Dedifferentiated amniotic fluid mesenchymal stem cell (primary cell): ENCODE measurements at regions not wholly inside any gene's neighbourhood (a gene's known extent, or its start where the extent isn't known, plus 50 kb on each side); places are given as distances from the start of the nearest gene placed in this dataset.

Experiments
- DNase-seq: peaks from one replicate; pipeline ENCODE4 v3.0.0-alpha.2; 2016; ENCODE audit errors: extremely low spot score

DNA sequence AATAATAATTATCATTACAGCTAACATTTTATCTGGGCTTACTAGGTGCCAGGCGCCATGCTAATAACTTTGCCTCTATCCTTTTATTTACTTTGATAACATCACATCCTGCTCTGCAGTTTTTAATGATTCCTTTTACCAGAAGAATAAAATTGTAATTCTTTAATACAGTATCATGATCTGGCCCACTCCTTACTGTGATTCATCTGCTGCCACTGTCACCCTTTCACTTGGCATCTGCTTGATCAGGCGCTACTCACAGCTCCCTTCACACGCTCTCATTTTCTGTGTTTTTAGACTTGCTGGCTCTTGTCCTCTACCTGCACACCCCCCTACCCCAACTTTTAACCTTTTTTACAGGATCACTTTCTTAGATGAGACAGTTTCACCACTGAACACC lies 167.5 kb downstream of the NTMT2 start:
- no peak for DNase-seq

DNA sequence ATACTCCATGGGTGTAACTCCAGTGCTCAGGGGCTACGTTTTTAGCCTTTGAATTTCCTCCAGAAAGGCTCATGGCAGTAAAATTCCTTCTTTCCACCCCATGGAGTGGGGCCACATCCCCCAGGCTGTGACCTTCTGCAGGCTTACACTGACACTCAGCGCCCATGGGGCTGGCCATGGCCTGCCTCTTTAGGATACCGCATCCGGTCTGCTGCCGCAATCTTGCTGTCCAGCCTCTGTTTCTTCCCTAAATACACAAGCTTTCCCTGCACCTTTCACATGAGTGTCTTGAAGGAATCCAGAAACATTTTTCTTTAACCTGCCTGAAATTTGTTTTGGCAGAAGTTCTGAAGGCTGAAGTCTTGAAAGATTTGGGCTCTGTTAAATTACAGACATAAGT lies 170.5 kb downstream of the NTMT2 start:
- no peak for DNase-seq

DNA sequence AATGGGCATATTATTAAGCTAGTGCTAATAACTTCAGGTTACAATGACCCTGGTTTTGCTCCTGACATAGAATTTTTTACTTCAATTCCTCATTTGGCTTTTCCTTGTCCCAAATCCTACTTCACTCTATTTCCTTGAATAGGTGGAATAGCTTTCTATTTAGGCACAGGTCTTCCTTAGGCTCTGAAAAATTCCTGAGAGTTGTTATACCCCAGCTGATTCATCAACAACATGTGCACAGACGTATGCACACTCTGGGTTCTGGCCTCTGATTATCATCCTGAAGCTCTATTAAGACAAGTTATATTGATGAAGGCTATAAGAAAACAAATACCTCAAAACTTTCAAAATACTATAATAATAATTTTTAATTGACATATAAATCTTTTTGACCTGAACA lies 172.4 kb downstream of the NTMT2 start:
- DNase-seq: no peak

GRCh38 chr1:170318736-170319135 lies 173.0 kb downstream of the NTMT2 start:
- DNase-seq: no peak

DNA sequence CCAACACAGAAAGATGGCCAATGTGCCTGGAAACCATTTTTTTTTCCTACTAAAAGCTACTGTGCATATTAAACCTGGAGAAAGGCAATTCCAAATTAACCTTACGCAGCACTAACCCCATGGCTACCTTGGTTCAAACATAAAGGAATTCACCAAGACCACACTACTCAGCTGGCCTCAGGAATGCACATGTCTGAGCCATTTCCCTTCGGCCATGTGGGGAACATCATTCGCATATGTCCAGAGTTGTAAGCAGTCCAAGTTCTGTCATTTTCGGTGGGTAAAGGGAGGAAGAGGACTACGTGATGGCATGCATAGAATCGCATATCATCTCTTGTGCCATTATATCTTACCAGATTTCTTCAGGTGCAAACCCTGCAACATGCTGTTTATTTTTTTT lies 175.4 kb downstream of the NTMT2 start:
- DNase-seq: no peak

DNA sequence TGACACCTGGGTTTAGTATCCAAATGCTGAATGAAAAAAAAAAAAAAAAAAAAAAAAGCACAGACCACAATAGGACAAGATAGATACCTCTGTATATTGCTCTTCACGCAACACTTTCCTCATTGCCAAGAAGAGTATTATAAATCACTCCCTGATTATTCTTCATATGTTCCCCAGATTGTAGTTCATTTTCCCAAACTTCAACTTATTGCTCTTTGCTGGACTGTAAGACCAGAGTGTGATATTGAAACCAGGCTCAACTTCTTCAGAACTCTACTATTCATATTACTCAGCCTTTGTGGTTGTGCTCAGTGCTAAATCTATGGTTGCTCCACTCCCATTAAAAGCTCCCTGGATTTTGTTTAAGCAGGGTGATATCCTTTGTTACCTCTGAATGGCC lies 180.4 kb downstream of the NTMT2 start:
- no peak for DNase-seq

GRCh38 chr1:170332801-170333200 lies 187.0 kb downstream of the NTMT2 start:
- no peak for DNase-seq

DNA sequence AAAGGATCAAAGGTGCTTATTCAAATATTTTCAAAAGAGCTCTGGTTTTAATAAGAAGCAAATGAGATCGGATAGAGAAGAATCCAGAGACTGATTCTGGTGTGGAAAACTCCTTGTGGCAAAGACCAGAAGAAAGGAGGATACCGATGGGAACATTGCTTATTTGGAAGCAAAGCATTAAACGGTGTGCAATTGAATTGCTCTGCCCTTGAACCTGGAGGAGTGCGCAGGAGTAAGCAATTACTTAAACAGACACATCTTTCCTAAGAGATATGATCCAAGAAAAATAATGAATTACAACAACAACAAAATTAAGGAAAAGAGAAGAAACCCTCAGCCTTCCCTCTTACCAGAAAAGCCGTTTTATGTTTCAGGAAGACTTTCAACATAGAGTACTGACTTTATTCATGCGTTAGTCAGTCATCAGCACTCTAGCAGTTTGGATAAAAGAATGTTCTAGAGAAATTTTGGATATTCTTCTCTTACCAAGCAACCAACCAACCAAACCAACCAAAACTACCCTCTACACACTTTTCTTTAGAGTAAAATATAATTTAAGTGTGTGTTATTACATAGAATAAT lies 191.7 kb downstream of the NTMT2 start:
- DNase-seq: no peak

GRCh38 chr1:170339534-170339933 lies 192.4 kb upstream of the GORAB start:
- no peak for DNase-seq

- no peak for DNase-seq
Measured at GRCh38 chr1:170340308-170340707, 191.7 kb upstream of the GORAB start.

DNA sequence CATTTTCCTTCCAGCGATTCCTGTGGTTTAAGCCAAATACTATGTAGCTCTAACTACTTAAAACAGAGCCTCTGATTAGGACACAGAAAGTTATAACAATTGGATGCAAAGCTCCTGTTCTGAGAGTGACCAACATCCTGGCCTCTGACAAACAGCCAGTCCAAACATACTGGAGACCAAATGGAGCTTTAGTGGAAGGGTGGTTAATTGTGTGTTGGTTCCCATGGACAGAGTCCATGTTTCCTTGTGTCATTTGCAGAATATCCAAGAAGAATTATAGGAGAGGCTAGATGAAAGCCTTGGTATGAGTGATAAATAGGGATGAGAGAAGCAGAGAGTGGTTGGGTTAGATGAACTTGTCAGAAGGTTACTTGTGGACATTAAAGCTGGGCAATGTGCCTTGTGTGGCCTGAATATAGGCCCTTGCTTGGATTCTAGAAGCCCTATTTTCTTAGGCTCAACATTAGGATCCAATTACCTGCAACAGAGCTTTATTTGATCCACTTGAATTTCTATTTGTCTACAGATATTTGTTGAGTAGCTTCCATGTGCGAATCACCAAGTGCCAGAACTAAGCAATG lies 180.5 kb upstream of the GORAB start:
- DNase-seq: no peak

DNA sequence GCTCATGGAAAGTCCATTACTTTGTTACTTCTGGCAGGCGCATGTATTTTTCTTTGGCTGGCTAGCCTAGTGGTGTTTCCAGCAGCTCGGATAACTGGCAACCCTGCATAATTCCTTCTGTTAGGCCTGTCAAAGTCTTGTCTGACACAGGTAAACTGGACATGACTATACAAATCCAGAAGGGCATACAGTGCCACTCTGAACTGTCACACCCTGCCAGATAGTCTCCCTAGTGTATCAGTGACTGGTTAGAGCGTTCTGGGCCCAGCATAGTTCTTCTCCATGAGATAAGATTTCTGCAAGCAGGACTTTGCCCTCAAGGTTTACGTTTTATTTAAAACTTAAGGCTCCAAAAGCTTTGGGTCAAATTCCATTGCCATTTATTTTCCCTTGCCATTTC lies 177.7 kb upstream of the GORAB start:
- DNase-seq: no peak

DNA sequence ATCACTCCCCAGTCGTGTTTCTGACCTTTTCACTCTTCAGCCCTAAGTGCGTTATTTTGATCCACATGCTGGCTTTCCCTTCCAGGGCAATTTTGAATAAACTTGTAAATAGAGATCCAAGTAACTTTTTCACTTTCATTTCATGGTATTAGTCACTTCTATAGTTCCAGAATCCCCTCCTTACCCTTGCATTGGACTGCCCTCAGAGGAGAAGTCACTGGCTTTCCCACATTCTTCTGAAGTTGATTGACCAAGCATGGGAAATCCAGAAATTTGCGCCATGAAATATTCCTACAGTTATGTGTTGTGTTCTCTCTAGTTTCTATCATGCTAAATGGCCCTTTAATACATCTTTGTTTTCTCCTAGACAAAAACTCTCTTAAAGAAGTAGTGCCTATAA lies 177.3 kb upstream of the GORAB start:
- DNase-seq: no peak

DNA sequence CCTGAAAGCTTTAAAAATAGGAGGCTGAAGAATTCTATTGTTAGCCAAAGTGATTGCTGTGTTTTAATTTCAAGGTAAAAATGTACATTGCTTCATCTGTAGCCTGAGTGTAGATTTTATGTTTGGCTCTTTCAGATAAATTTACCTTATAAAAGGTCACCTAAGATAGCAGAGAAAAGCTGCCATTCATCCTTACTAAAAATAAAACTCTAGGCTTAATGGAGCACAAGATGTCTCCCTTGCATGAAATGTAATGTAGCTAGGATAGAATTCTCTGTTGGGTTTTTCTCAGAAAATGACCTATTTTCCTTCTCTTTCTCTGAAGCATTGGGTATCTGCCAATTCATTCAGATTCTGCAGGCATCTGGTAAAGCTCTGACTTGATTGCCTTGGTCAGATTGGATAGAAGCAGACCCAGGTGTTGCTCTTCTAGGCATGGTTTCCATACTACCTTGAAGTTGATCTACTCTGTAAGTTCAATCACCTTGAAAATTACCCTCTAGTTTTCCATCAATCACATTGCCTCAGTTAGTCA lies 176.6 kb upstream of the GORAB start:
- no peak for DNase-seq

GRCh38 chr1:170356585-170356984 lies 175.4 kb upstream of the GORAB start:
- DNase-seq: no peak

GRCh38 chr1:170357750-170358149 lies 174.2 kb upstream of the GORAB start:
- DNase-seq: no peak

DNA sequence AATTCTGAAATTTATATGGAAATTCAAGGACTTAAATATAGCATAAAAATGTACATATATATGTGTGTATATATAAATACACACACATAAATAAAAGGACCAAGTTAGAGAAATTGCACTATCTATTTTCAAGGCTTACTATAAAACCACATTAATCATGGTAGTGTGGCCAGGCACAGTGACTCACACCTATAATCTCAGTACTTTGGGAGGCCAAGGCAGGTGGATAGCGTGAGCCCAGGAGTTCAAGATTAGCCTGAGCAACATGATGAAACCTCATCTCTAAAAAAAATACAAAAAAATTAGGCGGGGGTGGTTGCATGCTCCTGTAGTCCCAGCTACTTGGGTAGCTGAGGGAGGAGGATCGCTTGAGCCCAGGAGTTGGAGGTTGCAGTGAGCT lies 171.4 kb upstream of the GORAB start:
- no peak for DNase-seq

- DNase-seq: no peak
Measured at GRCh38 chr1:170365331-170365730, 166.6 kb upstream of the GORAB start.

DNA sequence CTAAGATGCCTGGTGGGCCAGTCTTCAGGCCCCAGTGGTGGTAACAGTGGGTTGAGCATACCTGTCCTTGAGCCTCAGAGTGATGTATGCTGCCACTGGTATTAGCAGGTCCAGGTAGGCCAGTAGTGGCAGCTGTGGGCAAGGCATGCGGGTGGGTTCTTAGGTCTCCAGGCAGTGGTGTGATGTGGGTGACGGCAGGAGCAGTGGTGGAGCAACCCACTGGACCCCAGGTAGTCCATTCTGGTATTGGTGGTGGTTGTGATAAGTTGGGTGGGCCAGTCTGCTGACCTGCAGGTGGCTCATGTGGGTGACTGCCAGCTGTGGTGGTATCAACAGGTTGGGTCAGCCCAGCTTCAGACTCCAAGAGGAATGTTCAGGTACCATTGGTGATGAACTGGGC lies 165.0 kb upstream of the GORAB start:
- no peak for DNase-seq

DNA sequence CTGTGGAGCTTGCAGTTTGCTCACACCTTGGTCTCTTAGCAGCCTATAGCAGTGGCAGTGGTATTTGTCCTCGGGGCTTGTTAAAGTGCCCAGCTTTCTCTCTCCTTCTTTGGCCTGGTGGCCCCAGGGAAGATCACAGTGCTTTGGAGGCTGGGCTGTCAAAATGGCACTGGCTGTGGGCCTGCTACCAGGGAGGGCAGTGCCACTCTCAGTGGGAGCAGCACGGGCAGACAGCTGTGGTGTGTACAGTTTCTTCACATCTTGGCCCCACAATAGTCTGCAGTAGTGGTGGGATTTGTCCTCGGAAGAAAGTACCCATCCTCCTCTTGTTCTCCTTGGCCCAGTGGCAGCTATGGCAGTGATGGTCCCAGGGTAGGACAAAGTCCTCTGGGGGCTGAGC lies 164.4 kb upstream of the GORAB start:
- DNase-seq: no peak

DNA sequence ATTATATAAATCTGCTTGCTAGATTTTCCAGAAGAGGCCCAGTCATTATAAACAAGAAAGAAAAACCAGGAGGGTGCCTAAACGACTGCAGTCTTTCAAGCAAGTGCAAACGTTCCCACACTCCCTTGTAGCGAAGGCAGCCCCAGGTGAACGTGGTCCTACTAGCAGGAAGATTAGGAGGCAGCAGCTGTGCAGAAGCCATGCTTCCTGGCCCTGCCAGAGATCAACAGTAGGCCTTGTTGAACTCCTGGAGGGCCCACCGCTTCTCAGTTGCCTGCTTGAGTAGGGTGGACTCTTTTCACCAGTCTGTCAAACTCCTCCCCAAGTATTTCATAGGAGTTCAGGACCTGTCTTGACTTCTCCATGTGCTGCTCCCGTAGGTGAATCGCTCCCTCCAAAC lies 163.0 kb upstream of the GORAB start:
- no peak for DNase-seq

DNA sequence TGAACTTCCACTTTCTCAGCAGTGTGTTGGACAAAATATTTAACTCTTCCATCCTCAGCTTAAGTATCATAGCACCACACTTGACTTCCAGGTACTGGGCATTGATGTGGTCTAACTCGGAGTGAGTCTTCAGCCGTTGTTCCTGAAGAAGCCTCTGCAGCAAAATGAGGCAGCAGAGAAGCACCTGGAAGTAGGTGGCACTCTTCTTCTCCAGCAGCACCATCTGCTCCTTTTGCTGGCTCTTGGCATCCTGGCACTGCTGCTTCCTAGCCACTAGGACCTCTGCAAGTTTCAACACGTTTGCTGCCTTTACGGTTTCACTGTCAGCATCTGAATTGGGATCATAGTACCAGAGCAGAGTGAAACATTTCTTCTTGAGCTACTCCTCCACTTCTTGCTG lies 162.5 kb upstream of the GORAB start:
- no peak for DNase-seq

DNA sequence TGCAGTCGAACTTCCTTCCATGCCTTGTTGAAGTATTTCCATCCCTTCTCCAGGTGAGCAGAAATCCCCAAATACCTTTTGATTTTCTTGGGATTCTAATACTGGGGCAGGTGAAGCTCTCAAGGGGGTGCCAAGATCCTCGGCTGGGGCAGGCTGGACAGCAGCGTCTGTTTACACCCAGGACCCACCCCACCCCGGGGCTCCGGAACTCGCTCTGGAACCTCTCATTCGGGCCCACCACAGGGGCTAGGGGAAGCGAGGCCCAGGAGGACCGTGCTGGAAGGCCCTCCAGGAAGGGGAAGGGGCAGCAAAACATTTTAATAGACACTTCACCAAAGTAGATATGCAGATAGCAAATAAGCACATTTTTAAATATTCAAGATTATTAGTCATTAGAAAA lies 161.9 kb upstream of the GORAB start:
- DNase-seq: no peak

GRCh38 chr1:170375082-170375723 lies 156.8 kb upstream of the GORAB start:
- no peak for DNase-seq
